MM.1S (cell line): ENCODE measurements at regions not wholly inside any gene's neighbourhood (a gene's known extent, or its start where the extent isn't known, plus 50 kb on each side); places are given as distances from the start of the nearest gene placed in this dataset.
"Not testable (repeated sequence)": the region's sequence is repeated elsewhere in the genome, so short reads cannot be mapped to it uniquely, and the experiment has no call there.

Experiments used
- DNase-seq: peaks from one replicate; pipeline ENCODE4 v3.0.0-alpha.2; 2015
- H2AFZ ChIP-seq: fragments of 300-600 bp; sonication (generic); 2 replicates; pipeline ENCODE4 v1.6.0; 2016; ENCODE audit warnings: antibody characterized with exemption, low read length
- H3F3A ChIP-seq: fragments of 300-600 bp; sonication (generic); 2 replicates; pipeline ENCODE4 v1.6.1; 2016; ENCODE audit warnings: mild to moderate bottlenecking, antibody characterized with exemption, low read length, moderate library complexity, mixed read lengths; ENCODE audit not compliant: insufficient read depth
- H3K27ac ChIP-seq: fragments of 300-600 bp; sonication (generic); 2 replicates; pipeline ENCODE4 v1.5.1; 2016; ENCODE audit warnings: mild to moderate bottlenecking, low read length
- H3K27me3 ChIP-seq: fragments of 300-600 bp; sonication (generic); replicated peaks from 2 replicates; pipeline ENCODE4 v1.6.0; 2016; ENCODE audit warnings: low read length; ENCODE audit not compliant: insufficient read depth
- H3K36me3 ChIP-seq: fragments of 300-600 bp; sonication (generic); replicated peaks from 2 replicates; pipeline ENCODE4 v1.6.1; 2016; ENCODE audit warnings: mild to moderate bottlenecking, low read length, mixed read lengths; ENCODE audit not compliant: insufficient read depth
- H3K4me1 ChIP-seq: fragments of 300-600 bp; sonication (generic); 2 replicates; pipeline ENCODE4 v1.6.1; 2016; ENCODE audit warnings: low read length, mixed read lengths
- H3K4me2 ChIP-seq: fragments of 300-600 bp; sonication (generic); 2 replicates; pipeline ENCODE4 v1.6.0; 2016; ENCODE audit warnings: low read depth, low read length
- H3K4me3 ChIP-seq: fragments of 300-600 bp; sonication (generic); 2 replicates; pipeline ENCODE4 v1.5.1; 2016; ENCODE audit warnings: low read length, mixed read lengths
- H3K79me2 ChIP-seq: fragments of 300-600 bp; sonication (generic); 2 replicates; pipeline ENCODE4 v1.6.1; 2016; ENCODE audit warnings: mixed run types, low read length, mixed read lengths
- H3K9ac ChIP-seq: fragments of 300-600 bp; sonication (generic); 2 replicates; pipeline ENCODE4 v1.6.1; 2016; ENCODE audit warnings: low read length, mixed read lengths
- H3K9me2 ChIP-seq: fragments of 300-600 bp; sonication (generic); replicated peaks from 2 replicates; pipeline ENCODE4 v1.6.1; 2016; ENCODE audit warnings: mild to moderate bottlenecking, low read length, mixed read lengths; ENCODE audit not compliant: insufficient read depth
- H3K9me3 ChIP-seq: fragments of 300-600 bp; sonication (generic); replicated peaks from 2 replicates; pipeline ENCODE4 v1.6.1; 2016; ENCODE audit warnings: mild to moderate bottlenecking, low read length, mixed read lengths; ENCODE audit not compliant: insufficient read depth
- H4K20me1 ChIP-seq: fragments of 300-600 bp; sonication (generic); 2 replicates; pipeline ENCODE4 v1.6.1; 2016; ENCODE audit warnings: mild to moderate bottlenecking, low read length, moderate library complexity, mixed read lengths; ENCODE audit not compliant: insufficient read depth
- CTCF ChIP-seq: fragments of 300-600 bp; sonication (generic); IDR thresholded peaks from 2 replicates; pipeline ENCODE4 v1.5.1; 2016; ENCODE audit warnings: antibody characterized with exemption, low read length, mixed read lengths
- EZH2 ChIP-seq: fragments of 300-600 bp; sonication (generic); optimal IDR thresholded peaks from 2 replicates; pipeline ENCODE3; 2017; ENCODE audit warnings: low read depth, mild to moderate bottlenecking, antibody characterized with exemption, low read length, mixed read lengths
- EZH2phosphoT487 ChIP-seq: fragments of 300-600 bp; sonication (generic); IDR thresholded peaks from 2 replicates; pipeline ENCODE4 v1.6.1; 2018; ENCODE audit warnings: antibody characterized with exemption, low read length

DNA sequence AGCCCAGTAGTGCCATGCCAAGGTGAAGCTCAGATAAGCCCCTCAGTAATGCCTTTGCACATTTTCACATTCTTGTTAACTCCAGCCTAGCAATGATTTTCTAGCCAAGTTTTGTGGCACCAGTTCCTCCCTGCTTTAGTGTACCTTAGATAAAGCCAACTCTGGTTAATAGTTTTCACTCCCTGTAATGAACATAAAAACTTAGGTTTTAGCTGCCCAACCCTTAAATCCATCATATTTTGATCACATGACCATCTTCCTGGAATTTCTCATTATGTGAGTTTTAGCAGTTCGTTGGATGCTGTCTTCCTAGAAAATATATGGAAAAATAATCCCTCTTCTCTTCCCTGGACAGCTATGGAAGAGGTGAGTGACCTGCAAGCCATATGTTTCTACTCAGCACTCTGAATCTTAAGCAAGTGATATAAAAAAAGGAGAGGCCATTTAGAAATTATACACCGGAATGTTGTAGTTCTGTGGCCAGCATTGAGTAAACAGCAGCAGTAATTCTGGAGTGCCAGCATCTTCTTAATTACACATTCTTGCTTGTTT is 62.2 kb upstream of the P2RY1 start:
- no peaks in the 10 kb centered on the region for H3K4me1 ChIP-seq
- no peaks in the 10 kb centered on the region for H3K27me3 ChIP-seq
- no peak overlapping the region for H3K27ac ChIP-seq
- TF ChIP-seq CTCF: no peak
- no peak for TF ChIP-seq EZH2
- TF ChIP-seq EZH2phosphoT487: no peak
- no peak for DNase-seq
- H3K4me3 ChIP-seq: no peak overlapping the region
- H2AFZ ChIP-seq: no peak overlapping the region
- H3K36me3 ChIP-seq: no peaks in the 10 kb centered on the region
- H3K9me2 ChIP-seq: no peaks in the 10 kb centered on the region
- no peaks in the 10 kb centered on the region for H3F3A ChIP-seq
- no peaks in the 10 kb centered on the region for H4K20me1 ChIP-seq
- H3K9ac ChIP-seq: no peak overlapping the region
- H3K79me2 ChIP-seq: no peaks in the 10 kb centered on the region
- no peaks in the 10 kb centered on the region for H3K9me3 ChIP-seq
- no peak overlapping the region for H3K4me2 ChIP-seq

DNA sequence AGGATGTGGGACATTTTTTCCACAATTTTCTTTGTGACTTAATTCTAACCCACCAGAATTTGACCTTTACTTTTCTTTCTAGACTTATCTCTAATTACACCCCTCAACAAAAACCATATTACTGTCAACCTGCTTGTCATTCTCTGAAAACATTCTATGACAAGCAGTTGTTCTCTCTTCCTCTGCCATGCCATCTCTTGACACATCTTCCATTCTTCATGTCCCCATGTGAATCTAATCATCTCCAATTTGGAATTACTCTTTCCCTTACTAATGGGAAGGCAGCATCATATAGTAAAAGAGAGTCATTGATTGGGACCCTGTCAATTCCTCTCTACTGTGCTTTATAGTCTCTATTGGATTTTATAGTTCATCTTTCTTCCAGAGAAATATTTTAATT is 61.3 kb upstream of the P2RY1 start:
- H4K20me1 ChIP-seq: no peaks in the 10 kb centered on the region
- H3K79me2 ChIP-seq: no peaks in the 10 kb centered on the region
- no peaks in the 10 kb centered on the region for H3K4me1 ChIP-seq
- H3K27me3 ChIP-seq: no peaks in the 10 kb centered on the region
- no peaks in the 10 kb centered on the region for H3F3A ChIP-seq
- H3K36me3 ChIP-seq: no peaks in the 10 kb centered on the region
- no peak overlapping the region for H3K27ac ChIP-seq
- no peak overlapping the region for H2AFZ ChIP-seq
- H3K4me3 ChIP-seq: no peak overlapping the region
- TF ChIP-seq EZH2phosphoT487: no peak
- TF ChIP-seq EZH2: no peak
- TF ChIP-seq CTCF: no peak
- H3K4me2 ChIP-seq: no peak overlapping the region
- DNase-seq: no peak
- no peak overlapping the region for H3K9ac ChIP-seq
- no peaks in the 10 kb centered on the region for H3K9me2 ChIP-seq
- H3K9me3 ChIP-seq: no peaks in the 10 kb centered on the region

DNA sequence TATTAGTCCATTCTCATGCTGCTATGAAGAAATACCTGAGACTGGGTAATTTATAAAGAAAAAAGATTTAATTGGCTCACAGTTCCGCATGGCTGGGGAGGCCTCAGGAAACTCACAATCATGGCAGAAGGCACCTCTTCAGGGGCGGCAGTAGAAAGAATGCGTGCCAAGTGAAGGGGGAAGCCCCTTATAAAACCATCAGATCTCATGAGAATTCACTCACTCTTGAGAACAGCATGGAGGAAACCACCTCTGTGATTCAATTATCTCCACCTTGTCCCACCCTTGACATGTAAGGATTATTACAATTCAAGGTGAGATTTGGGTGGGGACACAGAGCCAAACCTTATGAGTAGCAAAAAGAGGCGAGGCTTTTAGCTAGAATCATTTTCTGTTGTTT is 60.7 kb upstream of the P2RY1 start:
- H2AFZ ChIP-seq, H3K27me3 ChIP-seq, H3K27ac ChIP-seq, H4K20me1 ChIP-seq, DNase-seq, H3K36me3 ChIP-seq, H3K9me2 ChIP-seq, H3K4me3 ChIP-seq, H3K79me2 ChIP-seq, H3K9ac ChIP-seq, H3K4me2 ChIP-seq, H3K9me3 ChIP-seq, H3K4me1 ChIP-seq, H3F3A ChIP-seq: not testable (repeated sequence)

GRCh38 chr3:152778022-152778421 is 56.9 kb upstream of the P2RY1 start:
- no peaks in the 10 kb centered on the region for H4K20me1 ChIP-seq
- no peak overlapping the region for H3K27ac ChIP-seq
- no peak overlapping the region for H3K9ac ChIP-seq
- no peaks in the 10 kb centered on the region for H3K36me3 ChIP-seq
- H3K4me2 ChIP-seq: no peak overlapping the region
- no peaks in the 10 kb centered on the region for H3K9me3 ChIP-seq
- H3K9me2 ChIP-seq: no peaks in the 10 kb centered on the region
- no peaks in the 10 kb centered on the region for H3F3A ChIP-seq
- H2AFZ ChIP-seq: no peak overlapping the region
- H3K4me3 ChIP-seq: no peak overlapping the region
- no peaks in the 10 kb centered on the region for H3K27me3 ChIP-seq
- no peak for DNase-seq
- H3K4me1 ChIP-seq: no peaks in the 10 kb centered on the region
- TF ChIP-seq EZH2 (no peak), CTCF (no peak), EZH2phosphoT487 (no peak)
- H3K79me2 ChIP-seq: no peaks in the 10 kb centered on the region
